SJSA1 (cell line): ENCODE measurements at regions not wholly inside any gene's neighbourhood (a gene's known extent, or its start where the extent isn't known, plus 50 kb on each side); places are given as distances from the start of the nearest gene placed in this dataset.
"Not testable (repeated sequence)": the region's sequence is repeated elsewhere in the genome, so short reads cannot be mapped to it uniquely, and the experiment has no call there.

Source experiments
- DNase-seq, 2 experiments: peaks; one replicate each; pipeline ENCODE4 v3.0.0-alpha.2; 2015 to 2020; ENCODE audit warnings: low spot score in 2 of 2, low read depth in 1 of 2
- H3K27ac ChIP-seq: fragments of 250-450 bp; sonication (Bioruptor Pico); 2 replicates; pipeline ENCODE4 v1.5.1; 2020; ENCODE audit warnings: mild to moderate bottlenecking, moderate library complexity
- H3K27me3 ChIP-seq: fragments of 250-450 bp; sonication (Bioruptor Pico); replicated peaks from 2 replicates; pipeline ENCODE4 v1.5.1; 2020; ENCODE audit warnings: mild to moderate bottlenecking, moderate library complexity
- H3K36me3 ChIP-seq: fragments of 250-450 bp; sonication (Bioruptor Pico); 2 replicates; pipeline ENCODE4 v1.5.1; 2020; ENCODE audit warnings: mild to moderate bottlenecking
- H3K4me1 ChIP-seq: fragments of 250-450 bp; sonication (Bioruptor Pico); replicated peaks from 2 replicates; pipeline ENCODE4 v1.6.1; 2021; ENCODE audit warnings: mild to moderate bottlenecking
- H3K4me3 ChIP-seq: fragments of 250-450 bp; sonication (Bioruptor Pico); 2 replicates; pipeline ENCODE4 v1.5.1; 2020; ENCODE audit warnings: mild to moderate bottlenecking
- H3K9me3 ChIP-seq: fragments of 250-450 bp; sonication (Bioruptor Pico); replicated peaks from 2 replicates; pipeline ENCODE4 v1.5.1; 2020; ENCODE audit warnings: mild to moderate bottlenecking

- no peak for DNase-seq
- no peaks in the 10 kb centered on the region for H3K36me3 ChIP-seq
- no peaks in the 10 kb centered on the region for H3K27me3 ChIP-seq
Measured at GRCh38 chr14:45641541-45641940, 388.5 kb upstream of the MIS18BP1 start.

GRCh38 chr14:45634651-45635441 is 381.8 kb upstream of the MIS18BP1 start:
- H3K27me3 ChIP-seq, H3K27ac ChIP-seq, H3K4me3 ChIP-seq, H3K9me3 ChIP-seq, H3K36me3 ChIP-seq, DNase-seq, H3K4me1 ChIP-seq: not testable (repeated sequence)

More at GRCh38 chr14:45641541-45641940, 388.5 kb upstream of the MIS18BP1 start:
- H3K4me1 ChIP-seq, result no peaks in the 10 kb centered on the region
- H3K9me3 ChIP-seq, result no peaks in the 10 kb centered on the region
- no peak overlapping the region for H3K4me3 ChIP-seq
- no peak overlapping the region for H3K27ac ChIP-seq

- Histone ChIP-seq H3K4me1 (no peaks in the 10 kb centered on the region), H3K27me3 (no peaks in the 10 kb centered on the region), H3K36me3 (no peaks in the 10 kb centered on the region), H3K4me3 (no peak overlapping the region), H3K27ac (no peak overlapping the region), H3K9me3 (no peaks in the 10 kb centered on the region)
- no peak for DNase-seq
Measured at GRCh38 chr14:45633220-45633984, 380.4 kb upstream of the MIS18BP1 start.

- Histone ChIP-seq H3K4me3 (no peak overlapping the region), H3K36me3 (no peaks in the 10 kb centered on the region), H3K4me1 (no peaks in the 10 kb centered on the region), H3K27me3 (no peaks in the 10 kb centered on the region), H3K9me3 (no peaks in the 10 kb centered on the region), H3K27ac (no peak overlapping the region)
- no peak for DNase-seq
Measured at GRCh38 chr14:45621731-45622130, 368.7 kb upstream of the MIS18BP1 start.

- no peak for DNase-seq
- Histone ChIP-seq H3K36me3 (no peaks in the 10 kb centered on the region), H3K27me3 (no peaks in the 10 kb centered on the region), H3K4me1 (no peaks in the 10 kb centered on the region), H3K27ac (no peak overlapping the region), H3K9me3 (no peaks in the 10 kb centered on the region), H3K4me3 (no peak overlapping the region)
Measured at GRCh38 chr14:45619831-45620230, 366.8 kb upstream of the MIS18BP1 start.

- no peaks in the 10 kb centered on the region for H3K4me1 ChIP-seq
- peak in 1 of 2 experiments; percentile 22 for DNase-seq
- H3K9me3 ChIP-seq, result no peaks in the 10 kb centered on the region
- no peak overlapping the region for H3K27ac ChIP-seq
- no peaks in the 10 kb centered on the region for H3K36me3 ChIP-seq
- H3K4me3 ChIP-seq, result no peak overlapping the region
- no peaks in the 10 kb centered on the region for H3K27me3 ChIP-seq
Measured at GRCh38 chr14:45610318-45610717, 357.3 kb upstream of the MIS18BP1 start.

GRCh38 chr14:45587142-45587541 is 334.1 kb upstream of the MIS18BP1 start:
- Histone ChIP-seq H3K4me1 (no peaks in the 10 kb centered on the region), H3K27ac (no peak overlapping the region), H3K36me3 (no peaks in the 10 kb centered on the region), H3K4me3 (no peak overlapping the region), H3K9me3 (no peaks in the 10 kb centered on the region), H3K27me3 (no peaks in the 10 kb centered on the region)
- DNase-seq, result no peak

GRCh38 chr14:45559626-45560025 is 306.6 kb upstream of the MIS18BP1 start:
- H3K4me3 ChIP-seq, result no peak overlapping the region

GRCh38 chr14:45558183-45558582 is 305.2 kb upstream of the MIS18BP1 start:
- no peaks in the 10 kb centered on the region for H3K4me1 ChIP-seq
- H3K36me3 ChIP-seq, result no peaks in the 10 kb centered on the region
- no peak overlapping the region for H3K27ac ChIP-seq
- H3K4me3 ChIP-seq, result no peak overlapping the region
- no peaks in the 10 kb centered on the region for H3K9me3 ChIP-seq
- no peaks in the 10 kb centered on the region for H3K27me3 ChIP-seq
- DNase-seq, result no peak

More at GRCh38 chr14:45559626-45560025, 306.6 kb upstream of the MIS18BP1 start:
- Histone ChIP-seq H3K27me3 (no peaks in the 10 kb centered on the region), H3K27ac (no peak overlapping the region), H3K9me3 (no peaks in the 10 kb centered on the region), H3K36me3 (no peaks in the 10 kb centered on the region), H3K4me1 (no peaks in the 10 kb centered on the region)
- DNase-seq, result no peak

GRCh38 chr14:45553981-45554380 is 301.0 kb upstream of the MIS18BP1 start:
- H3K4me3 ChIP-seq, result no peak overlapping the region
- DNase-seq, result no peak
- H3K9me3 ChIP-seq, result no peaks in the 10 kb centered on the region
- H3K36me3 ChIP-seq, result no peaks in the 10 kb centered on the region
- H3K27ac ChIP-seq, result no peak overlapping the region
- H3K27me3 ChIP-seq, result no peaks in the 10 kb centered on the region
- H3K4me1 ChIP-seq, result no peaks in the 10 kb centered on the region

GRCh38 chr14:45551240-45551820 is 298.3 kb upstream of the MIS18BP1 start:
- not testable (repeated sequence) for H3K27me3 ChIP-seq, H3K36me3 ChIP-seq, H3K9me3 ChIP-seq, H3K27ac ChIP-seq, DNase-seq, H3K4me1 ChIP-seq, H3K4me3 ChIP-seq

- Histone ChIP-seq H3K27me3 (no peaks in the 10 kb centered on the region), H3K4me3 (no peak overlapping the region), H3K36me3 (no peaks in the 10 kb centered on the region), H3K4me1 (no peaks in the 10 kb centered on the region), H3K27ac (no peak overlapping the region), H3K9me3 (no peaks in the 10 kb centered on the region)
- DNase-seq, result no peak
Measured at GRCh38 chr14:45531022-45531421, 278.0 kb upstream of the MIS18BP1 start.

- H3K4me3 ChIP-seq, result no peak overlapping the region
- no peaks in the 10 kb centered on the region for H3K9me3 ChIP-seq
- no peaks in the 10 kb centered on the region for H3K27me3 ChIP-seq
- H3K4me1 ChIP-seq, result no peaks in the 10 kb centered on the region
- no peaks in the 10 kb centered on the region for H3K36me3 ChIP-seq
- H3K27ac ChIP-seq, result no peak overlapping the region
- peak; percentile 5 to 31 for DNase-seq
Measured at GRCh38 chr14:45526715-45527549, 273.9 kb upstream of the MIS18BP1 start.
